Progenitor cell of endocrine pancreas (in vitro differentiated cells): ENCODE measurements at regions not wholly inside any gene's neighbourhood (a gene's known extent, or its start where the extent isn't known, plus 50 kb on each side); places are given as distances from the start of the nearest gene placed in this dataset.

ENCODE experiments used
- DNase-seq: peaks from one replicate; pipeline ENCODE4 v3.0.0; 2021; ENCODE audit warnings: low spot score; ENCODE audit not compliant: unreplicated experiment
- H3K27ac Mint-ChIP-seq: 2 replicates; pipeline ENCODE4 v1.8.0; 2021; ENCODE audit warnings: mild to moderate bottlenecking, moderate library complexity, mixed read lengths
- H3K27me3 Mint-ChIP-seq: 2 replicates; pipeline ENCODE4 v1.8.0; 2021; ENCODE audit warnings: mixed read lengths
- H3K36me3 Mint-ChIP-seq: 2 replicates; pipeline ENCODE4 v1.8.0; 2022; ENCODE audit warnings: mixed read lengths; ENCODE audit not compliant: insufficient read depth
- H3K4me1 Mint-ChIP-seq: 2 replicates; pipeline ENCODE4 v1.8.0; 2021; ENCODE audit warnings: low read depth, mixed read lengths
- H3K4me3 Mint-ChIP-seq: 2 replicates; pipeline ENCODE4 v1.8.0; 2021; ENCODE audit warnings: low read depth, mild to moderate bottlenecking, moderate library complexity, mixed read lengths
- H3K9me3 Mint-ChIP-seq: 2 replicates; pipeline ENCODE4 v1.8.0; 2021; ENCODE audit warnings: low read depth, mixed read lengths
- TF ChIP-seq, protein P1 (sequence below): fragments of 200-600 bp; sonication (generic); IDR thresholded peaks from one replicate; pipeline ENCODE4 v1.5.0; 2021; ENCODE audit warnings: antibody characterized with exemption, mild to moderate bottlenecking; ENCODE audit not compliant: unreplicated experiment

GRCh38 chr13:90413548-90413947 lies 933.9 kb upstream of the MIR17HG start:
- H3K4me1 Mint-ChIP-seq, result peaks cover 2% of the 10 kb centered on the region
- no peak for DNase-seq
- H3K9me3 Mint-ChIP-seq, result no peaks in the 10 kb centered on the region
- H3K27me3 Mint-ChIP-seq, result no peaks in the 10 kb centered on the region
- no peak overlapping the region for H3K4me3 Mint-ChIP-seq
- no peak overlapping the region for H3K27ac Mint-ChIP-seq
- TF ChIP-seq, protein P1, sequence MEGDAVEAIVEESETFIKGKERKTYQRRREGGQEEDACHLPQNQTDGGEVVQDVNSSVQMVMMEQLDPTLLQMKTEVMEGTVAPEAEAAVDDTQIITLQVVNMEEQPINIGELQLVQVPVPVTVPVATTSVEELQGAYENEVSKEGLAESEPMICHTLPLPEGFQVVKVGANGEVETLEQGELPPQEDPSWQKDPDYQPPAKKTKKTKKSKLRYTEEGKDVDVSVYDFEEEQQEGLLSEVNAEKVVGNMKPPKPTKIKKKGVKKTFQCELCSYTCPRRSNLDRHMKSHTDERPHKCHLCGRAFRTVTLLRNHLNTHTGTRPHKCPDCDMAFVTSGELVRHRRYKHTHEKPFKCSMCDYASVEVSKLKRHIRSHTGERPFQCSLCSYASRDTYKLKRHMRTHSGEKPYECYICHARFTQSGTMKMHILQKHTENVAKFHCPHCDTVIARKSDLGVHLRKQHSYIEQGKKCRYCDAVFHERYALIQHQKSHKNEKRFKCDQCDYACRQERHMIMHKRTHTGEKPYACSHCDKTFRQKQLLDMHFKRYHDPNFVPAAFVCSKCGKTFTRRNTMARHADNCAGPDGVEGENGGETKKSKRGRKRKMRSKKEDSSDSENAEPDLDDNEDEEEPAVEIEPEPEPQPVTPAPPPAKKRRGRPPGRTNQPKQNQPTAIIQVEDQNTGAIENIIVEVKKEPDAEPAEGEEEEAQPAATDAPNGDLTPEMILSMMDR, result no peak
- no peaks in the 10 kb centered on the region for H3K36me3 Mint-ChIP-seq

DNA sequence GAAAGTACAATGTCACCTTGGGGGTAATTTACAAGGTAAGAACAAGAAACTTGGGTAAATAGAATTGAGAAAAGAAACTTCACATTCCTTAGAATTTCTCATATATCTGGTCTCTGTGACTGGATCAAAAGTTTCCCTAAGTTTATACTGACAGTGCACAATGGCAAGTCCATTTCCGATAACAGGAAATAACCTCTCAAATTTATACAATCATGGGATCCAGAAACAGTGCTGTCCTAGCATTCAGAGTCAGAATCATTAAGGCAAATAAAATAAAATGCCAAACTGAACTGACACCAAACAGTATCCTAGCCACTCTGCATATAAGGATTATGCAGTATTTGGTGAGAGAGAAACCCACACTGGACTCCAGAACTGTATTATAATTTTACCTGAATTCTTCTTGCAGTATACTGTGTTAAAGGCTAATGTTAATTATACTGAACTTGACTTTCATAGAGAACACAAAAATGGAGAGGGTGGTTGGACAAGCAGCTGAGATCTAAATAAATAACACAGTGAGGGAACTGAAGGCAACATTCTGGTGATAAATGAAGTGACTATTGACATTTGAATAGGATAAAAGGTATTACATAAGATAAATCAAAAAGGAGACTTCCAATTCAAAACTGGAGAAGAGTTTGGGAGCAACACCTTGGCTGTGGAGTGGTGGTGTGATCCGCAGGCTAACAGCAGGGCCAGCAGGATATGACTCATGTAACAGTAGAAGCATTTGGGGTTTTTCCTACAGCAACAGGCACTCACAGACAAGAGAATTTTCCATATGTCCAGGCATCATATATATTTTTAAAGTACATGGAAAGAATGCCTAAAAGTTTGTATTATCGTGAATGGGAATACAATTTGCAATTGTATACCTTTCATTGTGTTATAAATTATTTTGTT lies 932.5 kb upstream of the MIR17HG start:
- Mint-ChIP-seq H3K27me3 (no peaks in the 10 kb centered on the region), H3K9me3 (no peaks in the 10 kb centered on the region), H3K4me1 (peaks cover 2% of the 10 kb centered on the region), H3K27ac (no peak overlapping the region), H3K36me3 (no peaks in the 10 kb centered on the region), H3K4me3 (no peak overlapping the region)
- TF ChIP-seq, protein P1, result no peak
- DNase-seq, result no peak

DNA sequence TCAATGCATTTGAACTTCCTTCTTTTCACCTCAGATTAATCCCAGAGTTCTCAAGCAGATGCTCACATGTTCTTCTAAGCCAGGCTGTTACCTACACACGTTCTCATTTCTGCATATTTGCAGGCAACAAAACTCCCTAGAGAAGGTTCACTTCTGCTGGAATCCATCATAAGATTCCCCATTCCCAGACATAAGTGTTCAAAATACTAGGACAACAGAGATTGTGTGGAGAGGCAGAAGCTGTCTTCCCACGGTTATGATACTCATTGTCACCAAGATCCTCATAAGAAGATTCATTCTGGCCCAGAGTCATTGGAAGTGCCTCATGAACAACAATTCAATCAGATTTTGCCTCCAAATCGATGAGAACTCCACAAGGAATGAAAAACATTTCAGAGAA lies 931.6 kb upstream of the MIR17HG start:
- Mint-ChIP-seq H3K4me1 (peaks cover 2% of the 10 kb centered on the region), H3K27me3 (no peaks in the 10 kb centered on the region), H3K9me3 (peaks cover 6% of the 10 kb centered on the region), H3K27ac (peak overlapping the region; percentile 5), H3K36me3 (no peaks in the 10 kb centered on the region), H3K4me3 (no peak overlapping the region)
- DNase-seq, result no peak
- TF ChIP-seq, protein P1, result no peak

GRCh38 chr13:90416519-90416918 lies 931.0 kb upstream of the MIR17HG start:
- Mint-ChIP-seq H3K4me3 (no peak overlapping the region), H3K4me1 (peaks cover 2% of the 10 kb centered on the region), H3K9me3 (peaks cover 9% of the 10 kb centered on the region), H3K36me3 (no peaks in the 10 kb centered on the region), H3K27me3 (no peaks in the 10 kb centered on the region), H3K27ac (no peak overlapping the region)
- TF ChIP-seq, protein P1, result no peak
- no peak for DNase-seq

GRCh38 chr13:90416938-90417337 lies 930.5 kb upstream of the MIR17HG start:
- Mint-ChIP-seq H3K4me3 (no peak overlapping the region), H3K4me1 (peaks cover 2% of the 10 kb centered on the region), H3K9me3 (peaks cover 9% of the 10 kb centered on the region), H3K27me3 (no peaks in the 10 kb centered on the region), H3K27ac (no peak overlapping the region), H3K36me3 (no peaks in the 10 kb centered on the region)
- DNase-seq, result no peak
- TF ChIP-seq, protein P1, result no peak
